Stimulated activated CD4-positive, alpha-beta T cell treated with anti-CD3 and anti-CD28 coated beads, Interleukin-4, amount 100 ng/mL, for 48 hours (primary cell): ENCODE measurements at regions not wholly inside any gene's neighbourhood (a gene's known extent, or its start where the extent isn't known, plus 50 kb on each side); places are given as distances from the start of the nearest gene placed in this dataset.

Experiments used
- DNase-seq, 2 donors: peaks; one replicate each; pipeline ENCODE4 v3.0.0-alpha.2; 2020; ENCODE audit warnings: low read depth in 2 of 2

GRCh38 chr15:100783760-100784492 is 95.7 kb upstream of the ALDH1A3 start:
- no peak for DNase-seq

- no peak for DNase-seq
These were observed 95.0 kb upstream of the ALDH1A3 start for GRCh38 chr15:100784493-100785180.

DNA sequence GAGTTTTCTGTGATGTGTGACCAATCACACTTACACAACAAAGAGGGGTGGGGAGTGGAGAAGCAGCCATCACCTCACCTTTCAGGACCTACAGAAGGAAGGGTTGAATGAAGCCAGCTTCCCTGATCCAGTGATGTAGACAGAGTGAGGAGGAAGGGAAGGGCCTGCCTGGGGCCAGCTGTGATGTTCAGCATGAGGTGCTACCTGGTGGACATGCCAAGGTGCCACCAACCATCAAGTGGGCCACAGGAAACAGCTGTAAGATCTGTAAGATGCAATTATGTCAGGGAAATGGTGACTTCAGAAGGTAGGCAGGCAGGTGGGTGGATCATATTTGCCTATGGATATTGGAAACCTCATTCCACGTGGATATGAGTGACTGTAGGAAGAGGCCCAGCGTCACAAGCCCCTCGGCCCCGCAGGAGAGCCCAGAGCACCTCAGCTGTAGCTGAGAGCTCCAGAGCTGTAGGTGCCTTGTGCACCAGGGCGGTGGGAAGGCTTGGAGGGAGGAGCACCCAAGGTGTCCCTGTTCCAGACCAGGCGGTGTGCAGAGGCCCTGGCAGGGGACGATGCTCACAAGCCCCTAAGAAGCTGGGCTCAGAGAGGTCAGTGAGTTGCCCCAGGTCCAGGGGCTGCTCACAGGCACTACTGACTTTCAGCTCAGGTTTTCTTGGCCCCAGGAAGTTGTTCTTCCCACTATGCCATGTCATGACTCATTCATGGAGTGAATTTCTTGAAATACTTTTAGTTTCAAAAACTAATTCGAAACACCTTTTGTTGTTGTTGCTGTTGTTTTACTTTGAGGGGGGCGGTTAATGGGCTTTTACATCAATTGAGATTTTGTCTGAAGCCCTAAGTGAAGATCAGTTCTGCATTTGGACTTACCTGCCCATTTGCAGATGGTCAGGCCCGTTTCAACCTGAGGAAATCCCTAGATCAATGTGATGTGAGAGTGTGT is 94.2 kb upstream of the ALDH1A3 start:
- no peak for DNase-seq

- no peak for DNase-seq
These were observed 93.5 kb upstream of the ALDH1A3 start for GRCh38 chr15:100786139-100786531.

DNA sequence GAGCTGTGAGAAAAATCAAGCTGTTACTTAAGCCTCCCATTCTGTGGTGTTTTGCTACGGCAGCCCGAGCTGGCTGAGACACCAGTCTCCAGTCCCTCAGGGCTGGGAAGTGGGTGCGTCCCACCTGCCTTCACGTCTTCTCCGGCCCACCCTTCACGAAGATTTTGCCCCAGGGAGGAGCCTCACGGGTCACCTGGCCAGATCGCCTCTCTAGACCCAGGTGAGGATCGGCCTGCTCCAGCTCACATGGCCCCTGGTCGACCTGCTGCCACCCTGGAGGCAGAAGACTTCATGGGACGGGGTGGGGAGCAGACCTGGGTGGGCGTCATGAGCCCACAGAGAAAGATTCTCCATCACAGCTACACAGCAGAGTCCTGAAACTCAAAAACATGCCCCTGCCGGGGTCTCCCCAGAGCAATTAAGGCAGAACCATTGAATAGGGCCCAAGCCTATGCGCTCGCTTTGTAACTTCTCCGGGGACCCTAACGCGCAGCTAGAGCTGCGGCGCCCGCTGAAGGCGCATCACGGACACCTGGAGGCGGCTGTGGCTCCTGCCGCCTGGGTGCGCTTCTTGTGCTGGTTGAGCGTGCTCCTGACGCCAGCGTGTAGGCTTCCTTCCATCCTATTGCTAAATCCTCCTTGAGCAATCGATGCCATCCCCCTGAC is 92.6 kb upstream of the ALDH1A3 start:
- DNase-seq = no peak

- DNase-seq = no peak
These were observed 91.8 kb upstream of the ALDH1A3 start for GRCh38 chr15:100787567-100788417.

- no peak for DNase-seq
These were observed 91.1 kb upstream of the ALDH1A3 start for GRCh38 chr15:100788418-100789105.

DNA sequence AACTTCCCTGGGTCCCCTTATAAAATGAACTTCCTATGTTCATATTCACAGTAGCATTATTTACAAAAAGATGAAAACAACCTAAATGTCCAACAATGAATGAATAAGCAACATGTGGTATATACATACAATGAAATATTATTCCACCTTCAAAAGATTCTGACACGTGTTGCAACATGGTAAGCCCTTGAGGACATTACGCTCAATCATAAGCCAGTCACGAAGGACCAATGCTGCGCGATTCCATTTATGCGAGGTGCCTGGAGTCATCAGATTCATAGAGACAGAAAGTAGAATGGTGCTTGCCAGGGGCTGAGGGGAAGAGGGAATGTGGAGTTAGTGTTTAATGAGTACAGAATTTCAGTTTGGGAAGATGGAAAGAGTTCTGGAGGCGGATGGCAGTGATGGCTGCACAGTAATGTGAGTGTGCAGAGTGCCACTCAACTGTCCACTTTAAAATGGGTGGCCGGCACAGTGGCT is 88.8 kb upstream of the ALDH1A3 start:
- no peak for DNase-seq

GRCh38 chr15:100794008-100794407 is 85.6 kb upstream of the ALDH1A3 start:
- DNase-seq = no peak

GRCh38 chr15:100801256-100801900 is 78.3 kb upstream of the ALDH1A3 start:
- DNase-seq = no peak

DNA sequence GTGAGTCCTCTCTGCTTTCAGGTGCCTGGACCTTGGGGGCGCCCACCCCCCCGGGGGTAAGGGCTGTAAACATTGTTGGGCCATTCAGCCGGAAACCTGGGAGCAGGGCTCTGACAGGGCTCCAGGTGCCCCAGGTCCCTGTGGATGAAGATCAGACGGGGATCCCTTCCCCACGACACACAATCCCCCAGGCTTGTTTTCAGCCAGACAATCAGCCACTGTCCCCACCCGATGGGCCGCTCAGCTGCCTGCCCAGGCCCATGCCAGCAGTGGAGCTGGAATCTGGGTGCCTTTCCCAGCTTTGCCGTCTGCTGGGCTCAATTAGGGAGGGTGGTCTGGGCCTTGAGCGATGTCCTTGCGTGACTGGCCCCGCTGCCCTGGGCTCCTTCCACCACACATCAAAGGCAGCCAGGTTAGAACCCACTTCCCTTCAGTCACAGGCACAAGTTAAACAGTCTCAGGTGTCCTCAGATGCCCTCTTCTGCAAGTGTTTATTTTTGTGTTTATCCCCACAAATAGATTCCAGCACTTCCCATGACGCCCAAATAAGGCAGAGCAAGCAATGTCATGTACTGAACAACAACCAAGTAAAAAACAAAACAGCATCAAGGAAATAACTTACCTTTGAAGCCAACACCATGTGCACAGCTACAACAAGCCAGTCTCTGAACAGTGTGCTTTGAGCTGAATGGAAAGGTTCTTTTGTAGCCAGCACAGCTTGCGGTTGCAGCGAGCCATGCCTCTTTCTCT is 77.0 kb upstream of the ALDH1A3 start:
- DNase-seq = no peak

GRCh38 chr15:100803171-100803440 is 76.5 kb upstream of the ALDH1A3 start:
- DNase-seq = no peak

DNA sequence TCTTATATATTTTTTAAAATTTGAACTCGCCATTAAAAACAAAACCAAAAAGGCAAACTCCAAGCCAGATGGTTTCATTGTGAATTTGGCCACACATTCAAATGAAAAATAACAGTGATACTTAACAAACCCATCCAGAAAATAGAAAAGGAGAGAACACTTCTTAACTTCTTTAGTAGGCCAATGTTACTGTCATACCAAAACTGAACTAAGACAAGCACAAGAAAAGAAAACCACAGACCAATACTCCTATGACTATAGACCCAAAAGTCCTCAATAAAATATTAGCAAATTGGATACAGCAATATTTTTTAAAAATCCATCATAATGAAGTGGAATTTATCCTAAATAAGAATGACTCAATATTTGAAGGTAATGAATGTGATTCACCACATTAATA is 73.5 kb upstream of the ALDH1A3 start:
- no peak for DNase-seq

DNA sequence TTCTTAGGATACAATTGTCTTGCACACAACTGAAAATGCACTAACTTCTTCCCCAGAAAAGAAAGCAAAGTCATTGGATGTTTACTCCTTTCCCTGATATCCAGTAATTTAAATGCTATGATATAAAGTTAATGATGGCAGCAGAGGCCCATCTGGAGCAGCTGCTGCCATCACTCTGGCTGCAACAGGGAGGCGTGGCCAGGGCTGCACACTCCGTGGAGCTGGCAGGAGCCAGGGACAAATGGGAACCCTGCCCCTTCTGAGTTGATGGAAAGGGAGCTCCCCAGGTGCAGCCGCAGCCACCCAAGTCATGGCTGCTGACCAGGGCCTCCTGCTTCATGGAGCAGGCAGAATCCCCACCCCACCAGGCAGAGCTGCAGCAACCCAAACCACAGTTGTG is 72.6 kb upstream of the ALDH1A3 start:
- no peak for DNase-seq

DNA sequence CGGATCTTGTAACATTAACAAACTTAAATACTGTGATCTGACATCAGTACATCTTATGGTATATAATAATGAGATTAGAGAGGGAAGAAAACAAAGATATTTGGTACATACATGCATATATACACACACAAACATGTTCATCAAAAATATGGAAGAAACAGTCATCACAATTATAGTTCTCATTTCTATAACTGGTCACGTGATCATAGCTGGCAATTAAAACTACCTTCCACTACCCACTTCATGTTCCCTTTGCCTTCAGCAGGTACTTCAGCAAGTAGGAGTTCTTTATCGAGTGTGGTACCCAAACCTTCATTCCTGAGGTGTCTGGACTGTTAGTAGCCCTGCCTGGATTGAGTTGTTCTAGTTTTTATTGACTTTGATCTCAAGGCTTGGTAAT is 70.9 kb upstream of the ALDH1A3 start:
- DNase-seq = no peak

DNA sequence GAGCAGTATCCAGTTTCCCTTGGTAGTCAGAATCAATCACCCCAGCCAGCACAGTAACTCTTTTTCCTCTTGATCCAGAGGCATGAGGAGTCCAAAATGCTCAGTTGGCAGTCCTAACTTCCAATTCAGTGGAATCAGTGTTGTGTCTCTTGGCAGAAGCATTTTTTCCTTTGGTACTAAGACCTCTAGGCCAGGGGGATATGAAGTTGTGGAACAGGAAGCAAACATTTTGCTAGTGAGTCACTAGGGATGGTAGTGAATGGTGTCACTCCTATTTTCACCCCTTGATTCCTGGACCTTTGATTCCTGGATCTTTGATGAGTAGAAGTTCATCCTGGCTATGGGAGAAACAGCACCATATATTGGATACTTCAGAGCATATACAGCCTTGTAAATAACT is 70.5 kb upstream of the ALDH1A3 start:
- no peak for DNase-seq

GRCh38 chr15:100809587-100809986 is 70.0 kb upstream of the ALDH1A3 start:
- DNase-seq = no peak

DNA sequence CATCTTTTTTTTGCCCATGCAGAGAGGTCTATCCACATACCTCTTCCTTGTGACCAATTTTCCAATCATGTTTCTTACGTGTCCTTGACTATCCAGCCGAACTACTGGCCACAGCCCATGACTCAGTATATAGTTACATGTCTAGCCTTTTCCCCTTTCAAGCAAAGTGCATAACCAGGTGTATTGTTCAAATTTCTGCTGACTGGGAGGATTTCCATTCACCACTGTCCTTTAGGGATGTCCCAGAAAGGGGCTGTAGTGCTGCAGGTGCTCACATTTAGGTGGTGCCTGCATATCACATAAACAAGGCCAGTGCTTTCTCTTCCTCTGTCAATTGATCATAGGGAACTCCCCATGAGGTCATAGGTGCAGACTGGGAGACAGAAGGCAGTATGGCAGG is 69.4 kb upstream of the ALDH1A3 start:
- DNase-seq = no peak

GRCh38 chr15:100810831-100811230 is 68.8 kb upstream of the ALDH1A3 start:
- DNase-seq = no peak
